Erythroblast (primary cell): ENCODE measurements at regions not wholly inside any gene's neighbourhood (a gene's known extent, or its start where the extent isn't known, plus 50 kb on each side); places are given as distances from the start of the nearest gene placed in this dataset.

ENCODE experiments used
- GATA1 ChIP-seq: IDR thresholded peaks from 2 replicates; pipeline ENCODE4 v1.6.1; 2011; ENCODE audit warnings: low read depth, mild to moderate bottlenecking, control low read depth, low read length, moderate library complexity
- POLR2A ChIP-seq: IDR thresholded peaks from 2 replicates; pipeline ENCODE4 v1.6.1; 2011; ENCODE audit warnings: mild to moderate bottlenecking, low read length

- no peak for TF ChIP-seq POLR2A
- TF ChIP-seq GATA1 = no peak
These were observed 1303.9 kb upstream of the GJE1 start for GRCh38 chr6:140828856-140829255.
